Smooth muscle cell (in vitro differentiated cells): ENCODE measurements at regions not wholly inside any gene's neighbourhood (a gene's known extent, or its start where the extent isn't known, plus 50 kb on each side); places are given as distances from the start of the nearest gene placed in this dataset.
A peak's percentile ranks its signal among the peaks of the same experiment; 100 is the strongest.

Experiments
- DNase-seq: peaks from one replicate; lab custom pipeline; 2025; ENCODE audit not compliant: unreplicated experiment; lab: John Stamatoyannopoulos, UW
- H2AFZ ChIP-seq: fragments of 200-600 bp; sonication (generic); 2 replicates; pipeline ENCODE4 v1.6.0; 2016; ENCODE audit warnings: antibody characterized with exemption, low read depth, mild to moderate bottlenecking
- H3F3A ChIP-seq: fragments of 200-600 bp; sonication (generic); 2 replicates; pipeline ENCODE4 v1.6.0; 2017; ENCODE audit warnings: antibody characterized with exemption, low read depth
- H3K27ac ChIP-seq: fragments of 200-600 bp; sonication (generic); 2 replicates; pipeline ENCODE4 v1.5.1; 2016; ENCODE audit warnings: low read depth, mild to moderate bottlenecking
- H3K27me3 ChIP-seq: fragments of 200-600 bp; sonication (generic); 2 replicates; pipeline ENCODE4 v1.6.1; 2016; ENCODE audit warnings: low read depth, mild to moderate bottlenecking
- H3K36me3 ChIP-seq: fragments of 200-600 bp; sonication (generic); 2 replicates; pipeline ENCODE4 v1.5.1; 2016; ENCODE audit warnings: low read depth
- H3K4me1 ChIP-seq: fragments of 200-600 bp; sonication (generic); 2 replicates; pipeline ENCODE4 v1.5.1; 2016; ENCODE audit warnings: low read depth
- H3K4me2 ChIP-seq: fragments of 200-600 bp; sonication (generic); 2 replicates; pipeline ENCODE4 v1.6.0; 2016; ENCODE audit warnings: mild to moderate bottlenecking
- H3K4me3 ChIP-seq: fragments of 200-600 bp; sonication (generic); 2 replicates; pipeline ENCODE4 v1.5.1; 2016; ENCODE audit warnings: mild to moderate bottlenecking
- H3K79me2 ChIP-seq: fragments of 200-600 bp; sonication (generic); 2 replicates; pipeline ENCODE4 v1.6.0; 2016; ENCODE audit warnings: low read depth, mild to moderate bottlenecking
- H3K9ac ChIP-seq: fragments of 200-600 bp; sonication (generic); 2 replicates; pipeline ENCODE4 v1.6.0; 2016; ENCODE audit warnings: low read depth
- H3K9me3 ChIP-seq: fragments of 200-600 bp; sonication (generic); replicated peaks from 2 replicates; pipeline ENCODE4 v1.5.1; 2016; ENCODE audit warnings: low read depth
- H4K20me1 ChIP-seq: fragments of 200-600 bp; sonication (generic); 2 replicates; pipeline ENCODE4 v1.6.0; 2016; ENCODE audit warnings: low read depth
- CTCF ChIP-seq: fragments of 200-600 bp; sonication (generic); IDR thresholded peaks from 2 replicates; pipeline ENCODE4 v1.5.1; 2017; ENCODE audit warnings: borderline replicate concordance, mild to moderate bottlenecking, antibody characterized with exemption; ENCODE audit not compliant: insufficient read depth, poor library complexity, severe bottlenecking
- WGBS: methylation state at CpG from one replicate; pipeline ENCODE4 v1.1.7; 2016; ENCODE audit warnings: low lambda C conversion rate; 5-methylcytosine and 5-hydroxymethylcytosine counted together

- no peak overlapping the region for H3K4me3 ChIP-seq
- H3F3A ChIP-seq, result no peaks in the 10 kb centered on the region
- H3K4me1 ChIP-seq, result no peaks in the 10 kb centered on the region
- H3K4me2 ChIP-seq, result no peak overlapping the region
- peak overlapping the region; percentile 7 for H2AFZ ChIP-seq
- H3K27ac ChIP-seq, result no peak overlapping the region
- no peaks in the 10 kb centered on the region for H3K9me3 ChIP-seq
- H3K79me2 ChIP-seq, result no peaks in the 10 kb centered on the region
- H3K9ac ChIP-seq, result no peak overlapping the region
- no peak for TF ChIP-seq CTCF
- no peaks in the 10 kb centered on the region for H4K20me1 ChIP-seq
- no peak for DNase-seq
- no peaks in the 10 kb centered on the region for H3K36me3 ChIP-seq
- no peaks in the 10 kb centered on the region for H3K27me3 ChIP-seq
- WGBS, result 72% methylated on average over 4 of the region's 4 CpGs
Measured at GRCh38 chr13:105343134-105343806, 1192.2 kb downstream of the EFNB2 start.

- Histone ChIP-seq H3K36me3 (no peaks in the 10 kb centered on the region), H2AFZ (no peak overlapping the region), H3K9ac (no peak overlapping the region), H3K4me1 (no peaks in the 10 kb centered on the region), H3K4me2 (no peak overlapping the region), H4K20me1 (no peaks in the 10 kb centered on the region), H3K9me3 (no peaks in the 10 kb centered on the region), H3K79me2 (no peaks in the 10 kb centered on the region), H3K4me3 (no peak overlapping the region), H3F3A (no peaks in the 10 kb centered on the region), H3K27ac (no peak overlapping the region), H3K27me3 (no peaks in the 10 kb centered on the region)
- WGBS, result 95% methylated on average over 11 of the region's 11 CpGs
- TF ChIP-seq CTCF, result no peak
- no peak for DNase-seq
Measured at GRCh38 chr13:105342281-105342820, 1193.1 kb downstream of the EFNB2 start.

- TF ChIP-seq CTCF, result no peak
- Histone ChIP-seq H3K36me3 (no peaks in the 10 kb centered on the region), H3K4me1 (no peaks in the 10 kb centered on the region), H3K4me2 (no peak overlapping the region), H3K9ac (no peak overlapping the region), H3K79me2 (no peaks in the 10 kb centered on the region), H4K20me1 (no peaks in the 10 kb centered on the region), H3K9me3 (no peaks in the 10 kb centered on the region), H2AFZ (no peak overlapping the region), H3K27ac (no peak overlapping the region), H3K4me3 (no peak overlapping the region), H3K27me3 (no peaks in the 10 kb centered on the region), H3F3A (no peaks in the 10 kb centered on the region)
- DNase-seq, result no peak
- WGBS, result 97% methylated on average over 2 of the region's 2 CpGs
Measured at GRCh38 chr13:105341758-105342157, 1193.7 kb downstream of the EFNB2 start.

- Histone ChIP-seq H3K4me2 (no peak overlapping the region), H3K27ac (no peak overlapping the region), H4K20me1 (no peaks in the 10 kb centered on the region), H3K36me3 (no peaks in the 10 kb centered on the region), H3F3A (no peaks in the 10 kb centered on the region), H3K9me3 (no peaks in the 10 kb centered on the region), H3K4me1 (no peaks in the 10 kb centered on the region), H3K27me3 (no peaks in the 10 kb centered on the region), H2AFZ (no peak overlapping the region), H3K79me2 (no peaks in the 10 kb centered on the region), H3K4me3 (no peak overlapping the region), H3K9ac (no peak overlapping the region)
- DNase-seq, result no peak
- 93% methylated on average over 3 of the region's 3 CpGs for WGBS
- no peak for TF ChIP-seq CTCF
Measured at GRCh38 chr13:105341256-105341655, 1194.2 kb downstream of the EFNB2 start.
